Tibial artery (tissue), 4 donors: ENCODE measurements at regions not wholly inside any gene's neighbourhood (a gene's known extent, or its start where the extent isn't known, plus 50 kb on each side); places are given as distances from the start of the nearest gene placed in this dataset.

Experiments
- DNase-seq, 2 donors: peaks; one replicate each; pipeline ENCODE4 v3.0.0-alpha.2; 2019
- H3K27ac ChIP-seq, 2 donors: fragments of 200-600 bp; sonication (generic) in 1 of 2; 1 replicate in 1 of 2; 2 replicates in 1 of 2; pipeline ENCODE4 v1.5.1; 2018 to 2019; ENCODE audit warnings: mild to moderate bottlenecking in 1 of 2
- H3K27me3 ChIP-seq, 2 donors: fragments of 200-600 bp; sonication (generic) in 1 of 2; one replicate each; pipeline versions ENCODE4 v1.5.1 to v1.6.0; 2016 to 2019
- H3K36me3 ChIP-seq, 3 donors: fragments of 200-600 bp; sonication (generic) in 2 of 3; one replicate each; pipeline ENCODE4 v1.5.1; 2016 to 2019; ENCODE audit warnings: mild to moderate bottlenecking in 2 of 3
- H3K4me1 ChIP-seq, 4 donors: fragments of 200-600 bp; sonication (generic) in 2 of 4; 1 replicate in 3 of 4; 2 replicates in 1 of 4; pipeline ENCODE4 v1.5.1; 2016 to 2019
- H3K4me3 ChIP-seq, 2 donors: fragments of 200-600 bp; sonication (generic) in 1 of 2; 1 replicate in 1 of 2; 2 replicates in 1 of 2; pipeline ENCODE4 v1.5.1; 2018 to 2019; ENCODE audit warnings: mild to moderate bottlenecking in 2 of 2
- H3K9me3 ChIP-seq, 3 donors: fragments of 200-600 bp; sonication (generic) in 1 of 3; one replicate each; pipeline ENCODE4 v1.5.1; 2016 to 2019
- CTCF ChIP-seq, 2 experiments: fragments of 200-600 bp in 1 of 2; fragments of 450-650 bp in 1 of 2; IDR thresholded peaks; one replicate each; pipeline ENCODE4 v1.5.1; 2017 to 2019; ENCODE audit warnings: antibody characterized with exemption in 2 of 2, mild to moderate bottlenecking in 1 of 2, moderate library complexity in 1 of 2
- intact Hi-C: fragments of 100-400 bp; cut with DNase I; formaldehyde crosslinking; loops from one replicate; pipeline ENCODE4 v1.15.0; 2023; ENCODE audit warnings: low total_unique reads

DNA sequence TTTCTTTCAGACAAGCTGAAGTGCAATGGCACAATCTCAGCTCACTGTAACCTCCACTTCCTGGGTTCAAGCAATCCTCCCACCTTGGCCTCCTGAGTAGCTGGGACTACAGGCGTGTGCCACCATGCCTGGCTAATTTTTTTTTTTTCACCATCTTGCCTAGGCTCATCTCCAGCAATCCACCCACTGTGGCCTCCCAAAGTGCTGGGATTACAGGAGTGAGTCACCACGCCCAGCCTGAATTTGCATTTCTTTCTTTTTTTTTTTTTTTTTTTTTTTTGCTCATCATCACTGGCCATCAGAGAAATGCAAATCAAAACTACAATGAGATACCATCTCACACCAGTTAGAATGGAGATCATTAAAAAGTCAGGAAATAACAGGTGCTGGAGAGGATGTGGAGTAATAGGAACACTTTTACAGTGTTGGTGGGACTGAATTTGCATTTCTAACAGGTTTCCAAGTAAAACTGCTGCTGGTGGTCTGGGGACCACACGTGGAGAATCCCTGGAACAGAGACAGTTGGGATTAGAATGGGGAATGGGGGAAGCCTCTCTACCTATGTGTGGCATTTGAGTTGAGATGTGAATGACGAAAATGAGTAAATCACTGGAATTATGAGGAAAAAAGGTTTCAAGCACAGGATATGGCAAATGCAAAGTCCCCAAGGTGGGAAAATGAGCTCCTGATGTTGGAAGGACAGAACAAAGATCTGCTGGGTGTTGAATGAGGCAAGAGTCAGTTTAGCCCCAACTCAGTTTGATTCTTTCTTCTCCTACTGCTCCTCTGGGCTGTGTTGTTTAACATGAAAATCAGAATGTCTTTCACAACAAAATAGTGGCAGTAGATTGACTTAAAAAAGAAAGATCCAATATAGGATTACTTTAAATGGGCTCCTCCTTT, 88.8 kb upstream of the MAP4K4 start:
- Histone ChIP-seq H3K27me3 (no peaks in the 10 kb centered on the region), H3K9me3 (peaks cover 0 to 4% (median 0%) of the 10 kb centered on the region in 3 donors), H3K27ac (no peak overlapping the region), H3K4me1 (no peaks in the 10 kb centered on the region), H3K36me3 (no peaks in the 10 kb centered on the region), H3K4me3 (no peak overlapping the region)
- no peak for TF ChIP-seq CTCF (IDR thresholded peaks at IDR 0.05)
- DNase-seq, result no peak
- intact Hi-C loops, result no loop called here

- Histone ChIP-seq H3K4me3 (no peak overlapping the region), H3K4me1 (peaks cover 0 to 17% (median 2%) of the 10 kb centered on the region in 4 donors), H3K27ac (no peak overlapping the region), H3K27me3 (no peaks in the 10 kb centered on the region), H3K36me3 (no peaks in the 10 kb centered on the region), H3K9me3 (no peaks in the 10 kb centered on the region)
- no peak for TF ChIP-seq CTCF (IDR thresholded peaks at IDR 0.05)
- no peak for DNase-seq
- intact Hi-C loops, result no loop called here
These were observed 100.1 kb upstream of the MAP4K4 start for GRCh38 chr2:101597347-101597944.

DNA sequence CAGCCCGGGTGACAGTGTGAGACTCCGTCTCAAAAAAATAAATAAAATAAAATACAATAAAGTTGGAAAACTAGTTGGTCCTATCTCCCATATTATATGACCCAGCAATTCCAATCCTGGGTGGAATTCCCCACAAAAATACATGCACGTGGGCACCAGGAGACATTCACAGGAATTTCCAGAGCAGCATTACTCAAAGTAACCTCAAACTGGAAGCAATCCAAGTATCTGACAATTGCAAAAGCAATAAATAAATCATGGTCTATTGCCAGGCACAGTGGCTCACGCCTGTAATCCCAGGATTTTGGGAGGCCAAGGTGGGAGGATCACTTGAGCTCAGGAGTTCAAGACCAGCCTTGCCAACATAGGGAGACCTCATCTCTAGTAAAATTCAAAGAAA, 101.2 kb upstream of the MAP4K4 start:
- Histone ChIP-seq H3K36me3 (no peaks in the 10 kb centered on the region), H3K4me1 (peaks cover 0 to 17% (median 2%) of the 10 kb centered on the region in 4 donors), H3K27me3 (no peaks in the 10 kb centered on the region), H3K27ac (no peak overlapping the region), H3K4me3 (no peak overlapping the region), H3K9me3 (no peaks in the 10 kb centered on the region)
- intact Hi-C loops, result no loop called here
- TF ChIP-seq CTCF (IDR thresholded peaks at IDR 0.05), result no peak
- DNase-seq, result no peak

DNA sequence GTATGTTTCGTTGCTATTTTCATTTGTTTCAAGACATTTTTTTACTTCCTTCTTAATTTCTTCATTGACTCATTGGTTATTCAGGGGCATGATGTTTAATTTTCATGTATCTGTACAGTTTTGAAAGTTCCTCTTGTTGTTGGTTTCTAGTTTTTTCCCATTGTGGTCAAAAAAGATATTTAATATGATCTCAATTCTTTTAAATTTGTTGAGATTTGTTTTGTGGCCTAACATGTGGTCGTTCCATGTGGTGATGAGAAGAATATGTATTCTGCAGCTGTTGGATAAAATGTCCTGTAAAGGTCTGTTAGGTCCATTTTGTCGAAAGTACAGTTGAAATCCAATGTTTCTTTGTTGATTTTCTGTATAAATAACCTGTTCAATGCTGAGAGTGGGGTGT, 110.3 kb upstream of the MAP4K4 start:
- Histone ChIP-seq H3K9me3 (no peaks in the 10 kb centered on the region), H3K27me3 (no peaks in the 10 kb centered on the region), H3K4me1 (no peaks in the 10 kb centered on the region), H3K4me3 (no peak overlapping the region), H3K36me3 (no peaks in the 10 kb centered on the region), H3K27ac (no peak overlapping the region)
- DNase-seq, result no peak
- no peak for TF ChIP-seq CTCF (IDR thresholded peaks at IDR 0.05)
- intact Hi-C loops, result no loop called here

DNA sequence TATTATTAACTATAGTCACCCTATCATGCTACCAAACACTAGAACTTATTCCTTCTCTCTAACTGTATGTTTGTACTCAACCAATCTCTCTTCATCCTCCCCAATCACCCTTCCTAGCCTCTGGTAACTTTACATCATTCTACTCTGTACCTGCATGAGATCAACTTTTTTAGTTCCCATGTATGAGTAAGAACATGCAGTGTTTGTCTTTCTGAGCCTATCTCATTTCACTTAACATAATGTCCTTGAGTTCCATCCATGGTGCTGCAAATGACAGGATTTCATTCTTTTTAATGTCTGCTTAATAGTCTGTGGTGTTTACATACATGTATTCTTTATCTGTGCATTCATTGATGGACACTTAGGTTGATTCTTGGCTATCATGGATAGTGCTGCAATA, 108.9 kb upstream of the RFX8 start:
- H3K9me3 ChIP-seq, result no peaks in the 10 kb centered on the region
- no peaks in the 10 kb centered on the region for H3K4me1 ChIP-seq
- no peak for DNase-seq
- no peak overlapping the region for H3K4me3 ChIP-seq
- H3K27ac ChIP-seq, result no peak overlapping the region
- no peak for TF ChIP-seq CTCF (IDR thresholded peaks at IDR 0.05)
- no peaks in the 10 kb centered on the region for H3K36me3 ChIP-seq
- no peaks in the 10 kb centered on the region for H3K27me3 ChIP-seq
- intact Hi-C loops, result no loop called here
